IMR-90 (cell line): ENCODE measurements at regions not wholly inside any gene's neighbourhood (a gene's known extent, or its start where the extent isn't known, plus 50 kb on each side); places are given as distances from the start of the nearest gene placed in this dataset.

Experiments used
- BHLHE40 ChIP-seq: fragments of 150-350 bp; IDR thresholded peaks from 2 replicates; pipeline ENCODE4 v1.6.1; 2016; ENCODE audit warnings: mild to moderate bottlenecking, low read depth, low read length
- CEBPB ChIP-seq: IDR thresholded peaks from 2 replicates; pipeline ENCODE4 v1.6.1; 2012; ENCODE audit warnings: low read depth, low read length, improper control_type of control experiment
- CTCF ChIP-seq: conservative IDR thresholded peaks from 2 replicates; pipeline ENCODE4 v1.5.1; 2012; ENCODE audit warnings: mild to moderate bottlenecking, low read depth, low read length, improper control_type of control experiment
- FOS ChIP-seq: fragments of 150-350 bp; IDR thresholded peaks from 2 replicates; pipeline ENCODE4 v1.6.1; 2016; ENCODE audit warnings: low read depth, low read length
- MAFK ChIP-seq: IDR thresholded peaks from 2 replicates; pipeline ENCODE4 v1.6.1; 2012; ENCODE audit warnings: low read depth, low read length, improper control_type of control experiment
- MAZ ChIP-seq: IDR thresholded peaks from 2 replicates; pipeline ENCODE4 v1.6.1; 2012; ENCODE audit warnings: low read depth, mild to moderate bottlenecking, low read length, improper control_type of control experiment, moderate library complexity, borderline replicate concordance
- MXI1 ChIP-seq: IDR thresholded peaks from 2 replicates; pipeline ENCODE4 v1.6.1; 2012; ENCODE audit warnings: low read depth, mild to moderate bottlenecking, low read length, moderate library complexity, borderline replicate concordance
- POLR2A ChIP-seq: IDR thresholded peaks from 2 replicates; pipeline ENCODE4 v1.6.1; 2012; ENCODE audit warnings: mild to moderate bottlenecking, low read depth, low read length
- RAD21 ChIP-seq: IDR thresholded peaks from 2 replicates; pipeline ENCODE4 v1.6.1; 2012; ENCODE audit warnings: low read length, improper control_type of control experiment
- RFX5 ChIP-seq: IDR thresholded peaks from 2 replicates; pipeline ENCODE4 v1.8.0; 2012; ENCODE audit warnings: low read depth, mild to moderate bottlenecking, low read length, moderate library complexity
- SMC3 ChIP-seq: fragments of 150-350 bp; IDR thresholded peaks from 2 replicates; pipeline ENCODE4 v1.6.1; 2016; ENCODE audit warnings: low read depth, mild to moderate bottlenecking, antibody characterized with exemption, low read length, moderate library complexity
- USF2 ChIP-seq: fragments of 150-350 bp; IDR thresholded peaks from 2 replicates; pipeline ENCODE4 v1.6.1; 2017; ENCODE audit warnings: mild to moderate bottlenecking, antibody characterized with exemption, low read length, low read depth

GRCh38 chr21:14630556-14631069 lies 84.5 kb upstream of the SAMSN1 start:
- TF ChIP-seq CTCF (no peak), BHLHE40 (no peak), SMC3 (no peak), USF2 (no peak), POLR2A (no peak), FOS (no peak), MXI1 (no peak), RFX5 (no peak), CEBPB (no peak), RAD21 (no peak), MAFK (no peak), MAZ (no peak)
